HepG2 (cell line): ENCODE measurements at regions not wholly inside any gene's neighbourhood (a gene's known extent, or its start where the extent isn't known, plus 50 kb on each side); places are given as distances from the start of the nearest gene placed in this dataset.

Experiments
- ARID3A ChIP-seq: IDR thresholded peaks from 2 replicates; pipeline ENCODE4 v1.6.1; 2012; ENCODE audit warnings: low read depth, low read length, improper control_type of control experiment
- FOXA3 ChIP-seq: IDR thresholded peaks from 2 replicates; pipeline ENCODE4 v1.6.1; 2016; ENCODE audit warnings: missing genetic modification reagents, missing compliant biosample characterization
- GRHL1 ChIP-seq: sonication (generic); formaldehyde crosslinking; conservative IDR thresholded peaks from 2 replicates; pipeline ENCODE4 v1.8.0; 2022; ENCODE audit warnings: missing genetic modification reagents
- PATZ1 ChIP-seq: sonication (generic); formaldehyde crosslinking; IDR thresholded peaks from 2 replicates; pipeline ENCODE4 v1.4.0; 2020; ENCODE audit warnings: missing genetic modification reagents
- SRY ChIP-seq: sonication (generic); formaldehyde crosslinking; IDR thresholded peaks from 2 replicates; pipeline ENCODE4 v1.8.0; 2022; ENCODE audit warnings: mild to moderate bottlenecking, missing genetic modification reagents
- ZBTB4 ChIP-seq: sonication (generic); formaldehyde crosslinking; IDR thresholded peaks from 2 replicates; pipeline ENCODE4 v1.4.0; 2020; ENCODE audit warnings: missing genetic modification reagents, mild to moderate bottlenecking, borderline replicate concordance
- ZNF143 ChIP-seq: sonication (generic); formaldehyde crosslinking; IDR thresholded peaks from 2 replicates; pipeline ENCODE4 v1.4.0; 2020; ENCODE audit warnings: missing genetic modification reagents
- ZNF24 ChIP-seq: fragments of 450-650 bp; IDR thresholded peaks from 2 replicates; pipeline ENCODE4 v1.6.1; 2017; ENCODE audit warnings: antibody characterized with exemption, mild to moderate bottlenecking
- ZNF724P ChIP-seq: sonication (generic); formaldehyde crosslinking; IDR thresholded peaks from 2 replicates; pipeline ENCODE4 v1.8.0; 2022; ENCODE audit warnings: missing genetic modification reagents, borderline replicate concordance

GRCh38 chr18:61736133-61736532 is 156.7 kb downstream of the RNF152 start (continued):
- no peak for TF ChIP-seq ZNF143 (CRISPR knock-in tag)
- TF ChIP-seq ZBTB4: no peak
- TF ChIP-seq ZNF724P: no peak
- TF ChIP-seq ARID3A: no peak
- no peak for TF ChIP-seq FOXA3
- TF ChIP-seq ZNF24: no peak
- no peak for TF ChIP-seq PATZ1 (CRISPR knock-in tag)
- TF ChIP-seq SRY (CRISPR knock-in tag): no peak
- no peak for TF ChIP-seq GRHL1 (CRISPR knock-in tag)
